ENCODE measurements at regions not wholly inside any gene's neighbourhood (a gene's known extent, or its start where the extent isn't known, plus 50 kb on each side); places are given as distances from the start of the nearest gene placed in this dataset.

GRCh38 chr5:23776684-23777083, 269.3 kb downstream of the PRDM9 start:
- TF ChIP-seq CTCF (IDR thresholded peaks at IDR 0.05 in 4 of 5, conservative IDR thresholded peaks at IDR 0.05 in 1 of 5) (no peak), POLR2A (IDR thresholded peaks at IDR 0.05) (no peak)
